HG02571 (cell line): ENCODE measurements at regions not wholly inside any gene's neighbourhood (a gene's known extent, or its start where the extent isn't known, plus 50 kb on each side); places are given as distances from the start of the nearest gene placed in this dataset.
"Not testable (repeated sequence)": the region's sequence is repeated elsewhere in the genome, so short reads cannot be mapped to it uniquely, and the experiment has no call there.

Experiments used
- ATAC-seq: cut with Tn5 transposase; IDR thresholded peaks from one replicate; pipeline ENCODE4 v1.9.1; 2021; ENCODE audit warnings: mild to moderate bottlenecking, moderate library complexity; ENCODE audit not compliant: unreplicated experiment

GRCh38 chr5:29039994-29040393 lies 2001.6 kb upstream of the CDH9 start:
- ATAC-seq: no peak

GRCh38 chr5:29037716-29038115 lies 1999.3 kb upstream of the CDH9 start:
- no peak for ATAC-seq

- no peak for ATAC-seq
Measured at GRCh38 chr5:29024052-29024451, 1985.7 kb upstream of the CDH9 start.

DNA sequence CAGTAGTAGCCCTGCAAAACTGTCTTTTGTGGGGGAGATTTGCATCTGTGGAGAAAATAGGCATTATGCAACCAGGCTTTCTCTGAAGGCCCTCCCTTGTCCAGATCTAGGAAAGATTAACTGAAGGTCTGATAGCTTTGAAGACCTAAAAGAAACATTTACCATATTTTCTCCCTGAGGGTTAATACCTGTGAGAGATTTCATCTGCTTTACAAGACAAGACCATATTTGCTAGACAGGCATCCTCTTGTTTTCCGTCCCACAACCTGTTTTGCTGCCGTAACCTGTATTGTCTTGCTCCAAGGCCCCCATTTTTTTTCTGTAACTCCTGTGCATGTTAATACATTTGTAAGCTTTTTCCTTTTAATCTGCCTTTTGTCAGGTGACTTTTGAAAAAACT lies 1985.2 kb upstream of the CDH9 start:
- no peak for ATAC-seq

GRCh38 chr5:29017501-29017900 lies 1979.1 kb upstream of the CDH9 start:
- ATAC-seq: no peak

DNA sequence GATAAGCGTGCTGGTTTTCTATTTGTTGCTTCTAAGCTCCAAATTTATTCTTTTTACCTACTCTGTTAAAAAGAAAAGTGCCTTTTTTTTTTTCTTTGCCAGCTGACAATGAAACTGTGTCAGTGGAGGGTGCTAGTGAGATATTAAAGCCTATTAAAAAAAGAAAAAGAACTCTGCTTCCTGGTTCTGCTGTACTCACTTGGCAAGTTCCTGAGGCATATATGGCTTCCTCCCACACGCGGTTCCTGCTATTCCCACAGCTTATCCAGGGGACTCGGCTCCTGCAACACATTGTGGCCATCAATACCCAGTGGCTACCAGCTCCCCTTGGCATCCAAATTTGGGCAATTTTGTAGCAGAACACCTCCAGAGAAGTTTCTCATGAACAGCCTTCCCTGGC lies 1977.7 kb upstream of the CDH9 start:
- ATAC-seq: no peak

DNA sequence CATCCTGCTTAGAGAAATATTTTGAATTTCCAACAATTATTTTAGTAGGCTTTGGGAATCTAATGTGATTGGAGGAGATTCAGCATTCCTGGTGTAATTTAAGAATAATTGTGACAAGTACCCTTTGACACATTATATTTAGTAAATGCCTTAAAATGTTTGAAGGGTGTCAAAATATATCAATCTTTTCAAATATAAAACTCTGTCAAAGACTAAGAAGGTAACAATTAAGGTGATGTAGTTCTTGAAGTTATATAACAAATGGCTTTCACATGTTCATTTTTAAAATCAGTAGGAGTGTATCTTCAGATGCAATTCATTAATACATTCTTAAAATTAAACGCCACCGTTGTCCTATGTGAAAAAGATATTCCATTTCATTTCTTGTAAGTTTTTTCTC lies 1977.1 kb upstream of the CDH9 start:
- no peak for ATAC-seq

GRCh38 chr5:29005386-29005785 lies 1967.0 kb upstream of the CDH9 start:
- no peak for ATAC-seq

- ATAC-seq: no peak
Measured at GRCh38 chr5:29002481-29002880, 1964.1 kb upstream of the CDH9 start.

- ATAC-seq: no peak
Measured at GRCh38 chr5:29001666-29002065, 1963.3 kb upstream of the CDH9 start.

- ATAC-seq: no peak
Measured at GRCh38 chr5:28984639-28985038, 1946.3 kb upstream of the CDH9 start.

DNA sequence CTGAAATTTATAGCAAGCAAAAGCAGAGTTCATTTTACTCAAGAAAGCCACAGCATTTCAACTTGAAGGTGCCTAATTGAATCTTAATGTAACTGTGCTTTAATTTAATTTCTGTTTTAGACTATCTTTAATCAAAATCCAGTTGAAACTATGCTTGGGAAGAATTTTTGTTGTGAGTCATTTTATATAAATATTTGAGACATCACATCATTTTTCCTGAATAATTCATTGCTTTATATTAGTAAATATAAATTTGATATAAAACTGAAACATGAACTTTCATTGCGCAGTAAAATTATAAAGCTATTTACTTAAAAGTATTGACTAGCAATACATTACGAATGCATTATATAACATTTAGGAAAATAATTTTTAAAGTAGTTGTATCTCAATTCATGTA lies 1937.1 kb upstream of the CDH9 start:
- no peak for ATAC-seq

- ATAC-seq: no peak
Measured at GRCh38 chr5:28967848-28968247, 1929.5 kb upstream of the CDH9 start.

GRCh38 chr5:28961816-28962215 lies 1923.4 kb upstream of the CDH9 start:
- no peak for ATAC-seq

- ATAC-seq: no peak
Measured at GRCh38 chr5:28958581-28958980, 1920.2 kb upstream of the CDH9 start.

GRCh38 chr5:28957450-28957849 lies 1919.1 kb upstream of the CDH9 start:
- ATAC-seq: no peak

DNA sequence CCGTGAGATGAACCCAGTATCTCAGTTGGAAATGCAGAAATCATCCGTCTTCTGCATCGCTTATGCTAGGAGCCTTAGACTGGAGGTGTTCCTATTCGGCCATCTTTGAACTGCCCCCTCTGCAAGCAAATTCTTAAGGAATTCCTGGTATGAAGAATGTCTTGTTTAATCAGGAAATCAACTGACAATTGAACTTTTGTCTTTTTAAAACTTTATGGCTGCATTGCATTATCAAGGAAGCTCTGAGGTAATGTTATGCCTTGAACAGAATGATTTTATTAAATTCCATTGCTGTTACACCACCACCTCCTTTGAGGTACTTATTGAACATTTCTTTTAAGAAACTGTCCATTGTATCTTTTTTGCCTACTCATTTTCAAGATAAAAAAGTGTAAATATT lies 1915.7 kb upstream of the CDH9 start:
- no peak for ATAC-seq

DNA sequence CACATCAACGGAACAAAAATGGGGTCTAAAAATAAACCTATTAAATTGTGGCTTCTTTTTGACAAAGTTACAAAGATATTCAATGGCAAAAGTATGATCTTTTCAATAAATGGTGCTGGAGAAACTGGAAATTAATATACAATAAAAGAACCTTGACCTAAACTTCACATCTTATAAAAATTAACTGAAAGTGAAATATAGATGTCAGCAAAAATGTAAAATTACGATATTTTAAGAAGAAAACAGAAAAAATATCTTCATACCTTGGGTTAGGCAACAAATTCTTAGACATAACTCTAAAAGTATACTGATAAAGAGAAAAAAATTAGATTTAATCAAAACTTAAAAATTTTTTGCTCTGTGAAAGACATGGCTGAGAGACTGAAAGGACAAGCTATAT lies 1909.5 kb upstream of the CDH9 start:
- no peak for ATAC-seq

GRCh38 chr5:28945859-28946258 lies 1907.5 kb upstream of the CDH9 start:
- ATAC-seq: no peak

- not testable (repeated sequence) for ATAC-seq
Measured at GRCh38 chr5:28929366-28929765, 1891.0 kb upstream of the CDH9 start.

DNA sequence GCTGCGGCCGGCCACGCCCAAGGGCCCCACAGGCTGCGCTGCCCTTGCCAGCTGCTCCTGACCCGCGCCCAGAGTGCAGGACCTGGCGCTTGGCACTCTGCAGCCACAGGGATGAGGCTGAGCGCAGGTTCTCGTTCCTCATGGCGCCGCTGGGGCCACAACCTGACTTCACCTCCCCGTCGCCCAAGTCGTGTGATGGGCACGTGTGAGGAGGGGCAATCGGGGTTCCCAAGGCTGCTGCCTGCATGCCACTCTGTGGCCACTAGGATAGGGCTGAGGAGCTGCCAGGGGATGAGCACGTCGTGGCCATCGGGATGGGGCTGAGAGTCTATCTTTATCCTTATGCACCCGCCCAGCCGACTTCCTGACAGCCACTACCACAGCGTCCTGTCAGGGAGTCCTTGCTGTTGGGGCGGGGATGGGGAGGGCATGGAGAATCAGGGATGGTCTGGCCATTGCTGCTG lies 1890.0 kb upstream of the CDH9 start:
- not testable (repeated sequence) for ATAC-seq

- ATAC-seq: no peak
Measured at GRCh38 chr5:28927559-28928326, 1889.4 kb upstream of the CDH9 start.

DNA sequence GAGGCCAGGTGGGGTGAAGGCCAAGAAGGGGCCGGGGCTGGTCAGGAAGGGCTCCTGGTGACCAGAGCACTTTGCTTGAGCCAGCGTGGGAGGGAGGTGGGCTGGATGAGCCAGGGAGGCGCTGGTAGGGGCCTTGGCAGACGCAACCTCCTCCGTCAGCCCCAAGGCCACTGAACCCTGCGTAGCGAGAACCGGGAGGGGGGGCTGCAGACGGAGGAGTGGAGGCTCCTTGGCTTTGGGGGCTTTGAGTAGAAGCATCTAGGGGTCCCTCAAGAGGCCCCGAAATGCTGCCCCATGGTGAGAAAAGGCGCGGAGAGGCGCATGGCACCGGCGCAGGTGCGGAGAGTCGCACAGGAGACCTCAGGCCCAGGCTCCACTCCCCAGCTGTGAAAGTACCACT lies 1888.0 kb upstream of the CDH9 start:
- ATAC-seq: no peak
